Mesenchymal stem cell (in vitro differentiated cells and primary cell): ENCODE measurements at regions not wholly inside any gene's neighbourhood (a gene's known extent, or its start where the extent isn't known, plus 50 kb on each side); places are given as distances from the start of the nearest gene placed in this dataset.

ENCODE experiments used
- DNase-seq: peaks from one replicate; pipeline ENCODE4 v3.0.0-alpha.2; 2013
- H2AFZ ChIP-seq: one replicate; pipeline ENCODE4 v1.6.1; 2013; ENCODE audit warnings: low read depth, mild to moderate bottlenecking, control low read depth, inconsistent platforms, low read length, moderate library complexity
- H2AK5ac ChIP-seq: 2 replicates; pipeline ENCODE4 v1.6.1; 2013; ENCODE audit warnings: low read length, moderate library complexity, mild to moderate bottlenecking, inconsistent platforms; ENCODE audit not compliant: severe bottlenecking
- H2BK120ac ChIP-seq: one replicate; pipeline ENCODE4 v1.6.1; 2013; ENCODE audit warnings: low read depth, mild to moderate bottlenecking, inconsistent platforms, low read length, moderate library complexity
- H2BK12ac ChIP-seq, 2 experiments: one replicate each; pipeline ENCODE4 v1.6.1; 2013; ENCODE audit warnings: inconsistent platforms in 2 of 2, low read length in 2 of 2, mild to moderate bottlenecking in 2 of 2, moderate library complexity in 2 of 2, control low read depth in 1 of 2
- H2BK15ac ChIP-seq: one replicate; pipeline ENCODE4 v1.6.1; 2013; ENCODE audit warnings: mild to moderate bottlenecking, low read depth, inconsistent platforms; ENCODE audit not compliant: poor library complexity, severe bottlenecking
- H2BK5ac ChIP-seq: 2 replicates; pipeline ENCODE4 v1.6.1; 2013; ENCODE audit warnings: low read depth, mild to moderate bottlenecking, low read length, control low read depth, inconsistent platforms; ENCODE audit not compliant: poor library complexity, severe bottlenecking
- H3K14ac ChIP-seq, 2 experiments: one replicate each; pipeline ENCODE4 v1.6.1; 2013; ENCODE audit warnings: inconsistent platforms in 2 of 2, low read length in 2 of 2, control low read depth in 1 of 2, mild to moderate bottlenecking in 1 of 2, moderate library complexity in 1 of 2
- H3K18ac ChIP-seq, 2 experiments: one replicate each; pipeline ENCODE4 v1.6.1; 2013; ENCODE audit warnings: inconsistent platforms in 2 of 2, low read length in 2 of 2, control low read depth in 1 of 2, low read depth in 1 of 2, mild to moderate bottlenecking in 1 of 2
- H3K23ac ChIP-seq, 2 experiments: one replicate each; pipeline ENCODE4 v1.6.1; 2013; ENCODE audit warnings: inconsistent platforms in 2 of 2, low read length in 2 of 2, mild to moderate bottlenecking in 2 of 2, moderate library complexity in 2 of 2, control low read depth in 1 of 2
- H3K27ac ChIP-seq: 2 replicates; pipeline ENCODE4 v1.5.1; 2013; ENCODE audit warnings: mild to moderate bottlenecking, moderate library complexity, low read length, control low read depth, inconsistent platforms; ENCODE audit not compliant: poor library complexity, severe bottlenecking
- H3K27me3 ChIP-seq, 2 experiments: 2 replicates each; pipeline versions ENCODE4 v1.6.1 to v1.7.0; 2013; ENCODE audit warnings: low read length in 2 of 2, mild to moderate bottlenecking in 2 of 2, moderate library complexity in 2 of 2, control low read depth in 1 of 2, inconsistent platforms in 1 of 2; ENCODE audit not compliant: control insufficient read depth in 1 of 2, insufficient read depth in 1 of 2
- H3K36me3 ChIP-seq, 2 experiments: 2 replicates each; pipeline versions ENCODE4 v1.6.1 to v1.7.0; 2013; ENCODE audit warnings: low read length in 2 of 2, control low read depth in 1 of 2, inconsistent platforms in 1 of 2, low read depth in 1 of 2, mild to moderate bottlenecking in 1 of 2; ENCODE audit not compliant: insufficient read depth in 2 of 2, control insufficient read depth in 1 of 2
- H3K4ac ChIP-seq, 2 experiments: one replicate each; pipeline ENCODE4 v1.6.1; 2013; ENCODE audit warnings: inconsistent platforms in 2 of 2, low read length in 2 of 2, mild to moderate bottlenecking in 2 of 2, moderate library complexity in 2 of 2, control low read depth in 1 of 2, low read depth in 1 of 2
- H3K4me1 ChIP-seq: 2 replicates; pipeline ENCODE4 v1.6.1; 2013; ENCODE audit warnings: low read depth, low read length, control low read depth; ENCODE audit not compliant: control insufficient read depth, insufficient read depth
- H3K4me2 ChIP-seq: 2 replicates; pipeline ENCODE4 v1.6.1; 2013; ENCODE audit warnings: low read length, mild to moderate bottlenecking, inconsistent platforms; ENCODE audit not compliant: poor library complexity, severe bottlenecking
- H3K4me3 ChIP-seq, 2 experiments: 2 replicates each; pipeline versions ENCODE4 v1.5.1 to v1.7.0; 2013; ENCODE audit warnings: low read length in 2 of 2, mild to moderate bottlenecking in 2 of 2, control low read depth in 1 of 2, low read depth in 1 of 2; ENCODE audit not compliant: insufficient read depth in 1 of 2
- H3K79me1 ChIP-seq: replicated peaks from 2 replicates; pipeline ENCODE4 v1.6.1; 2013; ENCODE audit warnings: mild to moderate bottlenecking, control low read depth, low read length, inconsistent platforms; ENCODE audit not compliant: poor library complexity, severe bottlenecking
- H3K9ac ChIP-seq: 2 replicates; pipeline ENCODE4 v1.7.0; 2013; ENCODE audit warnings: mild to moderate bottlenecking, low read length, moderate library complexity
- H3K9me3 ChIP-seq: 2 replicates; pipeline ENCODE4 v1.7.0; 2013; ENCODE audit warnings: mild to moderate bottlenecking, low read length; ENCODE audit not compliant: control insufficient read depth
- H4K8ac ChIP-seq: one replicate; pipeline ENCODE4 v1.6.1; 2013; ENCODE audit warnings: inconsistent platforms, mild to moderate bottlenecking, low read length, moderate library complexity
- H4K91ac ChIP-seq: one replicate; pipeline ENCODE4 v1.6.1; 2013; ENCODE audit warnings: mild to moderate bottlenecking, low read length, inconsistent platforms
- WGBS: methylation state at CpG from one replicate; pipeline ENCODE4 v1.1.7; 2013; ENCODE audit warnings: mixed read lengths; 5-methylcytosine and 5-hydroxymethylcytosine counted together

DNA sequence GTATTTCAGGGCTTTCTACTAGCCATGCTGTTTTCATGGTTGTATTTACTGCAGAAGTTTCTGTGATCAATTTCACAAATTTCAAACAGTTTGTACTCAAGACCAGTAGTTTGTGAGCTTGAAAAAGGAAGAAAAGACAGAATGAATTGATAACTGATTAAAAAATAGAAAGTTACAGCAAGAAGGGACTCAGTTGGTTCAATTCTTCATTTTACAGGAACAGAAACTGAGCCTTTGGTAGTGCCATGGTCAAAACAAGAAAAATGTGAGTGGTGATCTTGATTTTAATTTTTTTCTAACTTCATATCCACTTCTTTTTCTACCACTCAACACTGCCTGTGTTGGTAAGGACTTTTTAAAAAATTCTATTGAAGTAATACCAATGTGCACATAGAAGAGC is 206.6 kb upstream of the NREP start:
- Histone ChIP-seq H4K91ac (no peak overlapping the region), H3K27me3 (no peaks in the 10 kb centered on the region), H3K9ac (no peak overlapping the region), H3K14ac (no peak overlapping the region), H3K4me2 (no peak overlapping the region), H2AFZ (no peak overlapping the region), H3K27ac (no peak overlapping the region), H3K79me1 (no peaks in the 10 kb centered on the region), H3K23ac (no peak overlapping the region), H2BK15ac (no peak overlapping the region), H2AK5ac (no peak overlapping the region), H3K9me3 (no peaks in the 10 kb centered on the region), H2BK5ac (no peak overlapping the region), H3K4me3 (no peak overlapping the region), H3K18ac (no peak overlapping the region), H3K36me3 (no peaks in the 10 kb centered on the region), H3K4me1 (no peaks in the 10 kb centered on the region), H3K4ac (no peak overlapping the region), H4K8ac (no peak overlapping the region), H2BK12ac (no peak overlapping the region), H2BK120ac (no peak overlapping the region)
- DNase-seq, result no peak

GRCh38 chr5:111962906-111963305 is 205.9 kb upstream of the NREP start:
- Histone ChIP-seq H3K23ac (no peak overlapping the region), H2BK120ac (no peak overlapping the region), H3K4ac (no peak overlapping the region), H3K4me2 (no peak overlapping the region), H4K91ac (no peak overlapping the region), H2AK5ac (no peak overlapping the region), H3K36me3 (no peaks in the 10 kb centered on the region), H3K18ac (no peak overlapping the region), H2AFZ (no peak overlapping the region), H3K9ac (no peak overlapping the region), H2BK12ac (peak overlapping the region in 1 of 2 experiments; percentile 83), H2BK15ac (no peak overlapping the region), H3K27me3 (no peaks in the 10 kb centered on the region), H3K79me1 (no peaks in the 10 kb centered on the region), H3K14ac (no peak overlapping the region), H2BK5ac (no peak overlapping the region), H3K4me3 (no peak overlapping the region), H3K9me3 (no peaks in the 10 kb centered on the region), H4K8ac (no peak overlapping the region), H3K27ac (no peak overlapping the region), H3K4me1 (no peaks in the 10 kb centered on the region)
- 95% methylated on average over 9 of the region's 9 CpGs for WGBS
- DNase-seq, result no peak

GRCh38 chr5:111961862-111962261 is 204.9 kb upstream of the NREP start:
- no peaks in the 10 kb centered on the region for H3K79me1 ChIP-seq
- no peaks in the 10 kb centered on the region for H3K36me3 ChIP-seq
- no peak overlapping the region for H3K14ac ChIP-seq
- H3K18ac ChIP-seq, result no peak overlapping the region
- no peak overlapping the region for H4K91ac ChIP-seq
- no peak overlapping the region for H3K23ac ChIP-seq
- H3K9ac ChIP-seq, result no peak overlapping the region
- no peak overlapping the region for H2AK5ac ChIP-seq
- H3K27me3 ChIP-seq, result no peaks in the 10 kb centered on the region
- no peak overlapping the region for H2BK120ac ChIP-seq
- no peak overlapping the region for H3K4me3 ChIP-seq
- no peak overlapping the region for H3K4me2 ChIP-seq
- H3K4ac ChIP-seq, result no peak overlapping the region
- peak; percentile 13 for DNase-seq
- H3K9me3 ChIP-seq, result no peaks in the 10 kb centered on the region
- no peak overlapping the region for H2BK15ac ChIP-seq
- H2AFZ ChIP-seq, result no peak overlapping the region
- H2BK12ac ChIP-seq, result no peak overlapping the region
- H3K4me1 ChIP-seq, result no peaks in the 10 kb centered on the region
- H2BK5ac ChIP-seq, result no peak overlapping the region
- H4K8ac ChIP-seq, result no peak overlapping the region
- no peak overlapping the region for H3K27ac ChIP-seq
- 8% methylated on average over 1 of the region's 1 CpG for WGBS

- Histone ChIP-seq H3K4ac (no peak overlapping the region), H3K4me3 (no peak overlapping the region), H3K4me1 (no peaks in the 10 kb centered on the region), H2BK120ac (no peak overlapping the region), H4K91ac (no peak overlapping the region), H4K8ac (no peak overlapping the region), H3K23ac (no peak overlapping the region), H3K9me3 (no peaks in the 10 kb centered on the region), H3K18ac (no peak overlapping the region), H3K27ac (no peak overlapping the region), H2BK5ac (no peak overlapping the region), H2AK5ac (no peak overlapping the region), H2AFZ (no peak overlapping the region), H3K27me3 (no peaks in the 10 kb centered on the region), H3K14ac (no peak overlapping the region), H2BK15ac (no peak overlapping the region), H3K4me2 (no peak overlapping the region), H3K9ac (no peak overlapping the region), H3K36me3 (no peaks in the 10 kb centered on the region), H2BK12ac (peak overlapping the region in 1 of 2 experiments; percentile 71), H3K79me1 (no peaks in the 10 kb centered on the region)
- peak; percentile 74 for DNase-seq
- 17% methylated on average over 1 of the region's 2 CpGs for WGBS
Measured at GRCh38 chr5:111960476-111961215, 203.7 kb upstream of the NREP start.
